K562 (cell line): ENCODE measurements at regions not wholly inside any gene's neighbourhood (a gene's known extent, or its start where the extent isn't known, plus 50 kb on each side); places are given as distances from the start of the nearest gene placed in this dataset.

Source experiments
- CBFB ChIP-seq: sonication (generic); formaldehyde crosslinking; IDR thresholded peaks from 2 replicates; pipeline ENCODE4 v1.4.0; 2020; ENCODE audit warnings: mild to moderate bottlenecking, missing genetic modification reagents
- CBX3 ChIP-seq, 2 experiments: IDR thresholded peaks; 1 replicate in 1 of 2; 2 replicates in 1 of 2; pipeline ENCODE4 v1.6.1; 2012; ENCODE audit warnings: inconsistent platforms in 2 of 2, low read length in 2 of 2, borderline replicate concordance in 1 of 2, control low read depth in 1 of 2
- CBX5 ChIP-seq: IDR thresholded peaks from 2 replicates; pipeline ENCODE4 v1.6.1; 2014; ENCODE audit warnings: low read depth, borderline replicate concordance
- CTBP1 ChIP-seq: fragments of 450-650 bp; IDR thresholded peaks from 2 replicates; pipeline ENCODE4 v1.6.1; 2016; ENCODE audit warnings: borderline replicate concordance
- MEF2A ChIP-seq: IDR thresholded peaks from 2 replicates; pipeline ENCODE4 v1.6.1; 2011; ENCODE audit warnings: low read depth, mild to moderate bottlenecking, low read length, moderate library complexity; ENCODE audit not compliant: control insufficient read depth
- POLR2AphosphoS5 ChIP-seq: IDR thresholded peaks from 2 replicates; pipeline ENCODE4 v1.6.1; 2011; ENCODE audit warnings: mild to moderate bottlenecking, low read depth, low read length, moderate library complexity; ENCODE audit not compliant: control insufficient read depth, insufficient read depth
- RHOXF2B ChIP-seq: fragments of 250-450 bp; sonication (Bioruptor Pico); conservative IDR thresholded peaks from 2 replicates; pipeline ENCODE4 v1.5.1; 2021
- ZNF274 ChIP-seq: IDR thresholded peaks from 2 replicates; pipeline ENCODE4 v1.6.1; 2011; ENCODE audit warnings: low read depth, mild to moderate bottlenecking, low read length, moderate library complexity, borderline replicate concordance
- TF ChIP-seq, protein P1 (sequence below), 3 experiments: IDR thresholded peaks in 2 of 3; conservative IDR thresholded peaks in 1 of 3; 2 replicates each; pipeline ENCODE4 v1.5.1; 2011 to 2012; ENCODE audit warnings: low read length in 3 of 3, mild to moderate bottlenecking in 3 of 3, control low read depth in 2 of 3, improper control_type of control experiment in 1 of 3, inconsistent platforms in 1 of 3, low read depth in 1 of 3, mixed read lengths in 1 of 3, moderate library complexity in 1 of 3; ENCODE audit not compliant: insufficient read depth in 2 of 3

DNA sequence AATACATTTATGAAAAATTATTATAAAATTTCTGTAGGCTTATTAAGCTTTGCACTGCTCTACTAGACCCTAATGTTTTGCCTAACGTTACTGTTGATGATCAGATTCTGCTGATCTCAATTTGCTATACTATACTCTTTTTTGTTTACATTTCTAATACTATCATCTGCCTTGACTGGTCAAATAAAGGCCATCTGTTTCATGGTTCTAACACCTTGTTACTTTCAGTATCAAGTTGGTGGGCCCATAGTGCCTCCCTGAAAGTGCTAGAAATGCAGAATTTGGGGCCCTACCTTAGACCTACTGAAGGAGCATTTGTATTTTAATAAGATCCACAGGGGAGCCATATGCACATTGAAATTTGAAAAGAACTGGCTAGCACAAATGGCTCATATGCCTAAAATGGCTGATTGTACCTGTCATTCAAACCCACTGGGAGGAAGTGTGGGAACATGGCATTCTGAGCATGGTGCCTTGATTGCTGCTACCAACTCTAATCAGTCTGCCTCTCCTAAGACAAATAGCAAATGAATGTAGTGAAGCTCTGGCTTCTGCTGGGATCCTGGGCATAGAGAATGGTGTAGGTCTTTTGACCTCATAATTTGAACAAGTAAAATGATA, 199.1 kb upstream of the BTBD3 start:
- no peak for TF ChIP-seq CBX3 (IDR thresholded peaks at IDR 0.05; ENCODE audit: borderline replicate concordance in 1 of 2, low read length in 2 of 2)
- TF ChIP-seq MEF2A: no peak
- no peak for TF ChIP-seq CTBP1
- TF ChIP-seq, protein P1, sequence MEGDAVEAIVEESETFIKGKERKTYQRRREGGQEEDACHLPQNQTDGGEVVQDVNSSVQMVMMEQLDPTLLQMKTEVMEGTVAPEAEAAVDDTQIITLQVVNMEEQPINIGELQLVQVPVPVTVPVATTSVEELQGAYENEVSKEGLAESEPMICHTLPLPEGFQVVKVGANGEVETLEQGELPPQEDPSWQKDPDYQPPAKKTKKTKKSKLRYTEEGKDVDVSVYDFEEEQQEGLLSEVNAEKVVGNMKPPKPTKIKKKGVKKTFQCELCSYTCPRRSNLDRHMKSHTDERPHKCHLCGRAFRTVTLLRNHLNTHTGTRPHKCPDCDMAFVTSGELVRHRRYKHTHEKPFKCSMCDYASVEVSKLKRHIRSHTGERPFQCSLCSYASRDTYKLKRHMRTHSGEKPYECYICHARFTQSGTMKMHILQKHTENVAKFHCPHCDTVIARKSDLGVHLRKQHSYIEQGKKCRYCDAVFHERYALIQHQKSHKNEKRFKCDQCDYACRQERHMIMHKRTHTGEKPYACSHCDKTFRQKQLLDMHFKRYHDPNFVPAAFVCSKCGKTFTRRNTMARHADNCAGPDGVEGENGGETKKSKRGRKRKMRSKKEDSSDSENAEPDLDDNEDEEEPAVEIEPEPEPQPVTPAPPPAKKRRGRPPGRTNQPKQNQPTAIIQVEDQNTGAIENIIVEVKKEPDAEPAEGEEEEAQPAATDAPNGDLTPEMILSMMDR (IDR thresholded peaks at IDR 0.05 in 2 of 3, conservative IDR thresholded peaks at IDR 0.05 in 1 of 3; ENCODE audit: insufficient read depth in 2 of 3, low read depth in 1 of 3, low read length in 3 of 3): no peak
- TF ChIP-seq CBX5: no peak
- TF ChIP-seq CBFB: no peak
- TF ChIP-seq RHOXF2B (CRISPR knock-in tag): no peak
- TF ChIP-seq POLR2AphosphoS5: no peak
- TF ChIP-seq ZNF274: no peak
